T-cell (primary cell): ENCODE measurements at regions not wholly inside any gene's neighbourhood (a gene's known extent, or its start where the extent isn't known, plus 50 kb on each side); places are given as distances from the start of the nearest gene placed in this dataset.

ENCODE experiments used
- ATAC-seq, 4 experiments: fragments of 200-7000 bp in 3 of 4; fragments of 150-1000 bp in 1 of 4; cut with Tn5 transposase; replicated peaks in 1 of 4; 1 replicate in 3 of 4; 2 replicates in 1 of 4; pipeline ENCODE4 v1.10.0; 2021; ENCODE audit warnings: moderate library complexity in 3 of 4, mild to moderate bottlenecking in 2 of 4, moderate number of reproducible peaks in 1 of 4
- CTCF ChIA-PET, 2 donors: fragments of 300-600 bp; sonication (Branson Sonifier 250); formaldehyde crosslinking; loops; one replicate each; lab custom pipeline; 2022; ENCODE audit warnings: antibody characterized with exemption in 2 of 2; lab: Charles Lee
- POLR2A ChIA-PET, 2 donors: fragments of 300-600 bp; sonication (Branson Sonifier 250); formaldehyde crosslinking; loops; one replicate each; lab custom pipeline; 2022; ENCODE audit warnings: antibody characterized with exemption in 2 of 2; lab: Charles Lee
- DNase-seq, 35 experiments: peaks; one replicate each; pipeline versions ENCODE4 v3.0.0 to v3.0.0-alpha.2; 2013 to 2023
- H3K27ac ChIP-seq: one replicate; pipeline ENCODE4 v1.5.1; 2013; ENCODE audit warnings: low read length
- H3K27me3 ChIP-seq, 2 experiments: replicated peaks in 1 of 2; 1 replicate in 1 of 2; 2 replicates in 1 of 2; pipeline versions ENCODE4 v1.6.1 to v1.7.0; 2013; ENCODE audit warnings: low read length in 1 of 2, mixed read lengths in 1 of 2; ENCODE audit not compliant: control insufficient read depth in 2 of 2, insufficient read depth in 2 of 2; ENCODE audit errors: extremely low read depth in 1 of 2
- H3K36me3 ChIP-seq, 2 donors: 1 replicate in 1 of 2; 2 replicates in 1 of 2; pipeline versions ENCODE4 v1.6.1 to v1.7.0; 2013; ENCODE audit warnings: low read length in 1 of 2; ENCODE audit not compliant: control insufficient read depth in 2 of 2, insufficient read depth in 1 of 2; ENCODE audit errors: extremely low read depth in 1 of 2
- H3K4me1 ChIP-seq, 2 experiments: 1 replicate in 1 of 2; 2 replicates in 1 of 2; pipeline versions ENCODE4 v1.6.1 to v1.7.0; 2013; ENCODE audit warnings: low read length in 2 of 2, mixed read lengths in 1 of 2; ENCODE audit not compliant: insufficient read depth in 2 of 2, control insufficient read depth in 1 of 2; ENCODE audit errors: extremely low read depth in 1 of 2
- H3K4me3 ChIP-seq, 2 donors: 1 replicate in 1 of 2; 2 replicates in 1 of 2; pipeline versions ENCODE4 v1.5.1 to v1.7.0; 2013; ENCODE audit warnings: mild to moderate bottlenecking in 2 of 2, low read length in 1 of 2, moderate library complexity in 1 of 2; ENCODE audit not compliant: control insufficient read depth in 1 of 2; ENCODE audit errors: extremely low read depth in 1 of 2
- H3K9me3 ChIP-seq: 2 replicates; pipeline ENCODE4 v1.7.0; 2013
- H3K27ac Mint-ChIP-seq, 2 donors: one replicate each; pipeline ENCODE4 v1.8.0; 2020 to 2021; ENCODE audit warnings: mild to moderate bottlenecking in 2 of 2, mixed read lengths in 2 of 2
- H3K27me3 Mint-ChIP-seq, 2 donors: one replicate each; pipeline ENCODE4 v1.8.0; 2021 to 2022; ENCODE audit warnings: mixed read lengths in 2 of 2
- H3K36me3 Mint-ChIP-seq: one replicate; pipeline ENCODE4 v1.8.0; 2021; ENCODE audit warnings: mixed read lengths
- H3K4me1 Mint-ChIP-seq, 3 donors: one replicate each; pipeline ENCODE4 v1.8.0; 2020 to 2022; ENCODE audit warnings: mixed read lengths in 3 of 3, mild to moderate bottlenecking in 1 of 3
- H3K4me3 Mint-ChIP-seq, 3 donors: one replicate each; pipeline ENCODE4 v1.8.0; 2020 to 2022; ENCODE audit warnings: mild to moderate bottlenecking in 3 of 3, mixed read lengths in 3 of 3, moderate library complexity in 3 of 3
- H3K9me3 Mint-ChIP-seq, 3 donors: one replicate each; pipeline ENCODE4 v1.8.0; 2020 to 2022; ENCODE audit warnings: mixed read lengths in 3 of 3
- WGBS: methylation state at CpG from one replicate; pipeline ENCODE4 v1.1.5; 2013; ENCODE audit warnings: missing lambda C conversion rate; ENCODE audit not compliant: insufficient coverage; 5-methylcytosine and 5-hydroxymethylcytosine counted together

- ATAC-seq (no peak), DNase-seq (no peak)
- H3K27ac ChIP-seq: no peak overlapping the region
- no peaks in the 10 kb centered on the region for H3K27me3 ChIP-seq
- H3K4me3 ChIP-seq: no peak overlapping the region
- Mint-ChIP-seq H3K27me3 (no peaks in the 10 kb centered on the region), H3K4me3 (no peak overlapping the region), H3K36me3 (no peaks in the 10 kb centered on the region), H3K9me3 (no peaks in the 10 kb centered on the region), H3K27ac (no peak overlapping the region), H3K4me1 (no peaks in the 10 kb centered on the region)
- CTCF ChIA-PET: no interaction called here
- H3K9me3 ChIP-seq: no peaks in the 10 kb centered on the region
- 100% methylated on average over 1 of the region's 4 CpGs for WGBS
- POLR2A ChIA-PET: no interaction called here
- H3K4me1 ChIP-seq: no peaks in the 10 kb centered on the region
- no peaks in the 10 kb centered on the region for H3K36me3 ChIP-seq
Observed at GRCh38 chr5:129384193-129384592, 75.9 kb upstream of the ADAMTS19 start.

- Histone ChIP-seq H3K27me3 (no peaks in the 10 kb centered on the region), H3K4me1 (no peaks in the 10 kb centered on the region), H3K4me3 (no peak overlapping the region), H3K36me3 (no peaks in the 10 kb centered on the region), H3K27ac (no peak overlapping the region), H3K9me3 (no peaks in the 10 kb centered on the region)
- Mint-ChIP-seq H3K9me3 (no peaks in the 10 kb centered on the region), H3K27me3 (no peaks in the 10 kb centered on the region), H3K4me3 (no peak overlapping the region), H3K36me3 (no peaks in the 10 kb centered on the region), H3K4me1 (no peaks in the 10 kb centered on the region), H3K27ac (no peak overlapping the region)
- POLR2A ChIA-PET: no interaction called here
- CTCF ChIA-PET: no interaction called here
- DNase-seq: no peak
- no CpG with 5 or more reads among the region's 1 CpG for WGBS
- no peak for ATAC-seq
Observed at GRCh38 chr5:129384736-129385135, 75.4 kb upstream of the ADAMTS19 start.

- H3K4me3 ChIP-seq: no peak overlapping the region
- H3K36me3 Mint-ChIP-seq: no peaks in the 10 kb centered on the region
- H3K9me3 ChIP-seq: no peaks in the 10 kb centered on the region
- no peak overlapping the region for H3K27ac Mint-ChIP-seq
- no peak for ATAC-seq
- H3K4me3 Mint-ChIP-seq: no peak overlapping the region
- no peaks in the 10 kb centered on the region for H3K9me3 Mint-ChIP-seq
- ChIA-PET CTCF (no interaction called here), POLR2A (no interaction called here)
- H3K36me3 ChIP-seq: no peaks in the 10 kb centered on the region
- H3K27ac ChIP-seq: no peak overlapping the region
- WGBS: 100% methylated on average over 2 of the region's 2 CpGs
- no peaks in the 10 kb centered on the region for H3K27me3 ChIP-seq
- H3K4me1 Mint-ChIP-seq: no peaks in the 10 kb centered on the region
- DNase-seq: no peak
- H3K27me3 Mint-ChIP-seq: no peaks in the 10 kb centered on the region
- H3K4me1 ChIP-seq: no peaks in the 10 kb centered on the region
Observed at GRCh38 chr5:129387944-129388343, 72.2 kb upstream of the ADAMTS19 start.

GRCh38 chr5:129392681-129393080 lies 67.4 kb upstream of the ADAMTS19 start:
- Histone ChIP-seq H3K4me3 (no peak overlapping the region), H3K4me1 (no peaks in the 10 kb centered on the region), H3K36me3 (no peaks in the 10 kb centered on the region), H3K27me3 (no peaks in the 10 kb centered on the region), H3K27ac (no peak overlapping the region), H3K9me3 (no peaks in the 10 kb centered on the region)
- ATAC-seq: no peak
- DNase-seq: no peak
- Mint-ChIP-seq H3K4me1 (no peaks in the 10 kb centered on the region), H3K9me3 (peaks cover 4 to 21% (median 14%) of the 10 kb centered on the region in 3 donors), H3K27me3 (no peaks in the 10 kb centered on the region), H3K4me3 (no peak overlapping the region), H3K27ac (no peak overlapping the region), H3K36me3 (no peaks in the 10 kb centered on the region)
- CTCF ChIA-PET: no interaction called here
- POLR2A ChIA-PET: no interaction called here
- no CpG with 5 or more reads among the region's 6 CpGs for WGBS

- Histone ChIP-seq H3K27me3 (no peaks in the 10 kb centered on the region), H3K27ac (no peak overlapping the region), H3K9me3 (no peaks in the 10 kb centered on the region), H3K4me1 (no peaks in the 10 kb centered on the region), H3K36me3 (no peaks in the 10 kb centered on the region), H3K4me3 (no peak overlapping the region)
- no peak for DNase-seq
- WGBS: 100% methylated on average over 2 of the region's 5 CpGs
- no peaks in the 10 kb centered on the region for H3K27me3 Mint-ChIP-seq
- CTCF ChIA-PET: no interaction called here
- H3K4me3 Mint-ChIP-seq: no peak overlapping the region
- peaks cover 4 to 21% (median 14%) of the 10 kb centered on the region in 3 donors for H3K9me3 Mint-ChIP-seq
- no peak overlapping the region for H3K27ac Mint-ChIP-seq
- H3K36me3 Mint-ChIP-seq: no peaks in the 10 kb centered on the region
- no peaks in the 10 kb centered on the region for H3K4me1 Mint-ChIP-seq
- POLR2A ChIA-PET: no interaction called here
- ATAC-seq: no peak
Observed at GRCh38 chr5:129395247-129395646, 64.9 kb upstream of the ADAMTS19 start.

GRCh38 chr5:129398026-129398678 lies 61.9 kb upstream of the ADAMTS19 start:
- Mint-ChIP-seq H3K36me3 (no peaks in the 10 kb centered on the region), H3K9me3 (peaks cover 4 to 21% (median 14%) of the 10 kb centered on the region in 3 donors), H3K4me1 (no peaks in the 10 kb centered on the region), H3K27me3 (no peaks in the 10 kb centered on the region), H3K4me3 (no peak overlapping the region), H3K27ac (no peak overlapping the region)
- DNase-seq (no peak), ATAC-seq (no peak)
- ChIA-PET POLR2A (no interaction called here), CTCF (no interaction called here)
- Histone ChIP-seq H3K4me1 (no peaks in the 10 kb centered on the region), H3K27me3 (no peaks in the 10 kb centered on the region), H3K36me3 (no peaks in the 10 kb centered on the region), H3K4me3 (no peak overlapping the region), H3K27ac (no peak overlapping the region), H3K9me3 (no peaks in the 10 kb centered on the region)
- 67% methylated on average over 1 of the region's 1 CpG for WGBS

- Histone ChIP-seq H3K4me1 (no peaks in the 10 kb centered on the region), H3K27ac (no peak overlapping the region), H3K9me3 (no peaks in the 10 kb centered on the region), H3K27me3 (no peaks in the 10 kb centered on the region), H3K4me3 (no peak overlapping the region), H3K36me3 (no peaks in the 10 kb centered on the region)
- Mint-ChIP-seq H3K4me1 (no peaks in the 10 kb centered on the region), H3K4me3 (no peak overlapping the region), H3K9me3 (peaks cover 4 to 18% (median 14%) of the 10 kb centered on the region in 3 donors), H3K27ac (no peak overlapping the region), H3K27me3 (no peaks in the 10 kb centered on the region), H3K36me3 (no peaks in the 10 kb centered on the region)
- DNase-seq: no peak
- ChIA-PET POLR2A (no interaction called here), CTCF (no interaction called here)
- WGBS: no CpG with 5 or more reads among the region's 2 CpGs
- no peak for ATAC-seq
Observed at GRCh38 chr5:129399069-129399468, 61.0 kb upstream of the ADAMTS19 start.
